GM12891 (cell line): ENCODE measurements at regions not wholly inside any gene's neighbourhood (a gene's known extent, or its start where the extent isn't known, plus 50 kb on each side); places are given as distances from the start of the nearest gene placed in this dataset.

Source experiments
- PAX5 ChIP-seq: IDR thresholded peaks from 2 replicates; pipeline ENCODE4 v1.6.1; 2011; ENCODE audit warnings: low read length, moderate library complexity, mild to moderate bottlenecking; ENCODE audit not compliant: insufficient read depth, severe bottlenecking
- POLR2A ChIP-seq: IDR thresholded peaks from 2 replicates; pipeline ENCODE4 v1.6.1; 2011; ENCODE audit warnings: low read depth, low read length, control low read depth
- POLR2AphosphoS5 ChIP-seq: IDR thresholded peaks from 2 replicates; pipeline ENCODE4 v1.6.1; 2011; ENCODE audit warnings: low read depth, low read length, control low read depth
- POU2F2 ChIP-seq: IDR thresholded peaks from 2 replicates; pipeline ENCODE4 v1.6.1; 2011; ENCODE audit warnings: low read depth, mild to moderate bottlenecking, control low read depth, low read length, moderate library complexity
- SPI1 ChIP-seq: IDR thresholded peaks from 2 replicates; pipeline ENCODE4 v1.6.1; 2011; ENCODE audit warnings: low read depth, low read length, control low read depth
- TAF1 ChIP-seq: IDR thresholded peaks from 2 replicates; pipeline ENCODE4 v1.6.1; 2011; ENCODE audit warnings: low read depth, low read length, control low read depth

DNA sequence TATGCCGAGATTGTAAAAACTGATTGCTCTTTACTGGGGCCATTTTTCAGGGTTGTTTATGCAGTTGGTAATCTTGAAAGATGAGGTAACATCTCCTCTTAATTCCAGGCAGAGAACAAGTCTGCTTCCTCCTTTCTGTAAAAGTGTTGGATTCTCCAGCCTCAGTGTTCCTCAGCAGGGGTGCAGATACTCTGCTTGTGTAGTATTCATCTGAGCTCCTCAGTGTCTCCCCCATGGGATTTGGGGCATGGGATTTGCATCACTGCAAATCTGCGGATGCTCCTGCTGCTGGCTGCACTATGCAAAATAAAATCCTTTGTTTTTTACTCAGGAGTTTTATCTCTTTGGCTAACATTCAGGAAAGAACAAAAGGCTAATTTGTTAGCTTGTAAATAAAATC, 104.9 kb upstream of the ATP8A1 start:
- TF ChIP-seq POLR2A (no peak), POLR2AphosphoS5 (no peak), TAF1 (no peak), POU2F2 (no peak), PAX5 (no peak), SPI1 (no peak)
